GM18519 (cell line): ENCODE measurements at regions not wholly inside any gene's neighbourhood (a gene's known extent, or its start where the extent isn't known, plus 50 kb on each side); places are given as distances from the start of the nearest gene placed in this dataset.
"Not testable (repeated sequence)": the region's sequence is repeated elsewhere in the genome, so short reads cannot be mapped to it uniquely, and the experiment has no call there.

ENCODE experiments used
- ATAC-seq: cut with Tn5 transposase; IDR thresholded peaks from one replicate; pipeline ENCODE4 v1.9.1; 2021; ENCODE audit warnings: mild to moderate bottlenecking, moderate library complexity; ENCODE audit not compliant: unreplicated experiment, low FRiP score

GRCh38 chr14:66311058-66311457 lies 175.1 kb upstream of the CCDC196 start:
- ATAC-seq: no peak

GRCh38 chr14:66311990-66312389 lies 174.2 kb upstream of the CCDC196 start:
- no peak for ATAC-seq

- no peak for ATAC-seq
These were observed 173.7 kb upstream of the CCDC196 start for GRCh38 chr14:66312451-66312850.

- no peak for ATAC-seq
These were observed 171.1 kb upstream of the CCDC196 start for GRCh38 chr14:66315098-66315497.

- ATAC-seq: no peak
These were observed 170.6 kb upstream of the CCDC196 start for GRCh38 chr14:66315548-66315947.

- ATAC-seq: no peak
These were observed 163.6 kb upstream of the CCDC196 start for GRCh38 chr14:66322564-66322963.

GRCh38 chr14:66330228-66330627 lies 155.9 kb upstream of the CCDC196 start:
- no peak for ATAC-seq

- no peak for ATAC-seq
These were observed 155.3 kb upstream of the CCDC196 start for GRCh38 chr14:66330916-66331315.

- ATAC-seq: not testable (repeated sequence)
These were observed 152.9 kb upstream of the CCDC196 start for GRCh38 chr14:66333293-66333692.

- ATAC-seq: no peak
These were observed 144.9 kb upstream of the CCDC196 start for GRCh38 chr14:66341239-66341638.

GRCh38 chr14:66345986-66346385 lies 140.2 kb upstream of the CCDC196 start:
- no peak for ATAC-seq

GRCh38 chr14:66351310-66351709 lies 134.9 kb upstream of the CCDC196 start:
- ATAC-seq: no peak

GRCh38 chr14:66359500-66359899 lies 126.7 kb upstream of the CCDC196 start:
- no peak for ATAC-seq

GRCh38 chr14:66360366-66360926 lies 125.7 kb upstream of the CCDC196 start:
- no peak for ATAC-seq

- ATAC-seq: no peak
These were observed 125.2 kb upstream of the CCDC196 start for GRCh38 chr14:66361013-66361412.

GRCh38 chr14:66365388-66365787 lies 120.8 kb upstream of the CCDC196 start:
- no peak for ATAC-seq

- ATAC-seq: no peak
These were observed 116.9 kb upstream of the CCDC196 start for GRCh38 chr14:66369157-66369697.

GRCh38 chr14:66371776-66372175 lies 114.4 kb upstream of the CCDC196 start:
- no peak for ATAC-seq

GRCh38 chr14:66375046-66375964 lies 110.9 kb upstream of the CCDC196 start:
- no peak for ATAC-seq

GRCh38 chr14:66377574-66377973 lies 108.6 kb upstream of the CCDC196 start:
- ATAC-seq: no peak

GRCh38 chr14:66378712-66379505 lies 107.3 kb upstream of the CCDC196 start:
- ATAC-seq: no peak
